NCI-H748 (cell line): ENCODE measurements at regions not wholly inside any gene's neighbourhood (a gene's known extent, or its start where the extent isn't known, plus 50 kb on each side); places are given as distances from the start of the nearest gene placed in this dataset.
A peak's percentile ranks its signal among the peaks of the same experiment; 100 is the strongest.

ENCODE experiments used
- DNase-seq: peaks from one replicate; lab custom pipeline; 2025; ENCODE audit not compliant: unreplicated experiment; lab: John Stamatoyannopoulos, UW

GRCh38 chr16:86824751-86825296 is 246.5 kb downstream of the FOXL1 start:
- DNase-seq = peak; percentile 3

- no peak for DNase-seq
These were observed 247.3 kb downstream of the FOXL1 start for GRCh38 chr16:86825631-86826030.

GRCh38 chr16:86826941-86827340 is 248.6 kb downstream of the FOXL1 start:
- DNase-seq = no peak

- no peak for DNase-seq
These were observed 249.2 kb downstream of the FOXL1 start for GRCh38 chr16:86827521-86827920.

GRCh38 chr16:86828202-86828601 is 249.9 kb downstream of the FOXL1 start:
- no peak for DNase-seq

GRCh38 chr16:86828653-86829052 is 250.3 kb downstream of the FOXL1 start:
- DNase-seq = no peak

GRCh38 chr16:86831366-86831765 is 253.0 kb downstream of the FOXL1 start:
- no peak for DNase-seq

- no peak for DNase-seq
These were observed 254.8 kb downstream of the FOXL1 start for GRCh38 chr16:86833136-86833535.

- DNase-seq = no peak
These were observed 256.2 kb downstream of the FOXL1 start for GRCh38 chr16:86834451-86835035.

- no peak for DNase-seq
These were observed 257.6 kb downstream of the FOXL1 start for GRCh38 chr16:86835982-86836381.

- DNase-seq = no peak
These were observed 258.3 kb downstream of the FOXL1 start for GRCh38 chr16:86836503-86837129.

GRCh38 chr16:86843812-86844211 is 265.5 kb downstream of the FOXL1 start:
- DNase-seq = no peak

- no peak for DNase-seq
These were observed 266.3 kb downstream of the FOXL1 start for GRCh38 chr16:86844695-86845094.

GRCh38 chr16:86846136-86846535 is 267.8 kb downstream of the FOXL1 start:
- no peak for DNase-seq

- DNase-seq = no peak
These were observed 270.5 kb downstream of the FOXL1 start for GRCh38 chr16:86848821-86849220.

- no peak for DNase-seq
These were observed 272.3 kb downstream of the FOXL1 start for GRCh38 chr16:86850670-86851069.

GRCh38 chr16:86852135-86852534 is 273.8 kb downstream of the FOXL1 start:
- no peak for DNase-seq

GRCh38 chr16:86854058-86854621 is 275.8 kb downstream of the FOXL1 start:
- DNase-seq = no peak

- DNase-seq = no peak
These were observed 276.4 kb downstream of the FOXL1 start for GRCh38 chr16:86854626-86855294.

GRCh38 chr16:86856946-86857586 is 278.7 kb downstream of the FOXL1 start:
- no peak for DNase-seq

GRCh38 chr16:86857807-86858206 is 279.5 kb downstream of the FOXL1 start:
- no peak for DNase-seq
